GM19023 (cell line): ENCODE measurements at regions not wholly inside any gene's neighbourhood (a gene's known extent, or its start where the extent isn't known, plus 50 kb on each side); places are given as distances from the start of the nearest gene placed in this dataset.

Experiments
- ATAC-seq: cut with Tn5 transposase; IDR thresholded peaks from one replicate; pipeline ENCODE4 v1.9.1; 2021; ENCODE audit warnings: mild to moderate bottlenecking, moderate library complexity; ENCODE audit not compliant: unreplicated experiment

DNA sequence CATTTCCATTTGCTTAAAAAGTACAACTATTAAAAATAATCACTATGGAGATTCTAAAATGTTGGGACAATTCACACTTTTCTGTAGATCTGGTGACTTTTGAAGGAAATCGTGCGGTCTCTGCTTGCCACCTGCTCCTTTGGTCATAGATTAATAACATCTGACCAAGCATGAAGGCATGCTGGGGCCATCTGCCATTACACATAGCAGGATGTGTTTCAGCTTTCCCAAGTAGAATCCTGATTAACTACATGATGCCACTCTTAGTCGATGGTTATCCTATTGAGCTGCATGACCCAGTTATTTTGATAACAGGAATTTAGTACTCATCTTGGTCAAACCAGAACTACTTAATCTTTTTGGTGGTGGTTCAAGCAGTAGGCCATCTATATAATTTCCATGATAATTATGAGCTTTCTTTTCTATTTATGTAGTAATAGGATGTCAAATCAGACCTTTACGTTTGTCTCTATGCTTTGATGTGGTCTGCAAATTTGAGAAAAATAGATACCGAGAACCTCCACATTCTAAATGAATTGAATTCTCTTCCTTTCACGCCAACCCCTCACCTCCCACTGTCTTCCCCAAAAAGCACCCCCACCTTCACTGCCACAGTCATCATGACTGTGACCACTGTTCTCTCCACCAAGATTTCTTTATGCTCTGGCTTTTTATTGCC, 158.1 kb downstream of the DIPK2A start:
- no peak for ATAC-seq

DNA sequence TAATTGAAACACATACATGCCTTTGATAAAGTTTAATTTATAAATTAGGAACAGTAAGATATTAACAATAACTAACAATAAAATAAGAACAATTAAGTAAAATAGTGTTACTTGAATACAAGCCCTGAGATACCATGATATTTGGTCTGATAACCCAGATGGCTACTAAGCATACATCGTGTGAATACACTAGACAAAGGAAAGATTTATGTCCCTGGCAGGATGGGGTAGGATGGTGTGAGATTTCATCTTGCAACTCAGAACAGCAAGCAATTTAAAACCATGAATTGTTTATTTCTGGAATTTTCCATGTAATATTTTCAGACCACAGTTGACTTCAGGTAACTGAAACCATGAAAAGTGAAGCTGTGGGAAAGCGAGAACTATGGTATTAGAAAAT, 169.5 kb downstream of the DIPK2A start:
- ATAC-seq: no peak

DNA sequence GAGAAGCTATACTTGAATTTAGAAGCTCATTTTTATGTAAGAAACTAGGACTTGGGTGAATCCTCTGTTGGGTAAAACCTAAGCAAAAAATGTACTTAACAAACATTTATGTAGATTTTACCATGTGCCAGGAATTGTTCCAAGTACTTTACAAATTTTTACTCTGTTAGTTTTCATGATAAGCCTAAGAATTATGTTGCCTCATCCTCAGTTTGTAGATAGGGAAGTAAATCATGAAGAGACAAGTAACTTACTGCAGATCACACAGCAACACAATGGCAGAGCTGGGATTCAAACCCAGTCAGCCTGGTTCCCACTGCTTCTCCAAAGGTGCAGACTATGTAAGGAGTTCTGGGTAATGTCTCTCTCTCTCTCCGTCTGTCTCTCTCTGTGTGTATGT, 169.9 kb downstream of the DIPK2A start:
- no peak for ATAC-seq

DNA sequence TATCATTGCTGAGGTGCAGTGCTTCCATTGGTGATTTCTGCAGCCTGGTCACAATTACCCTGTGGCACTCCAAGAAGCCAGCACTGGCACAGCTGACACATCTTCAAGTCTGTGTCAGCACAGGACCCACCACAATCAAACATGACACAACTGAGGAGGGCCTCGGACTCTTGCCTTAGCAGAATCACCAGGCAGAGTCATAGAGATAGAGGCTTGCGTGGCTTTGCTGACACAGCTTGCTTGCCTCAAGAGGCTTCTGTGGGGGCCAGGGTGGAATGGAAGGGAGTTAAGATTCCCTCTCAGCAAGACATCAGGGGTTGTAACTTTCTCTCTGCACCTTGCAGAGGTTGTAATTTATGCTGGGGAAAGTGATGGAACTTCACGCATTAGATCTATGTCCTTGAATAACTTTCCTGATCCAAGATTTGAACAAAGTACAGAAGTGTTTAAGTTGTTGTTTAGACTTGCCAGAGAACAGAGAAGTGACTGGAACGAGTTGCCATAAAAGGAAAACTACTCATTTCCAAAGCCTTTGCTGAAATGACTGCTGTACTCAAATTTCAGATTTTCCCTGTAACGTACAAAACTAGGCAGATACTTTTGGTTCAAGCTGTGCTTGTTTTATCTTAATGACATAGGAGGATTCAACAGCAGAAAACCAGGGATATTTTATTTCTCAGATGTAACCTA, 170.7 kb downstream of the DIPK2A start:
- ATAC-seq: no peak

DNA sequence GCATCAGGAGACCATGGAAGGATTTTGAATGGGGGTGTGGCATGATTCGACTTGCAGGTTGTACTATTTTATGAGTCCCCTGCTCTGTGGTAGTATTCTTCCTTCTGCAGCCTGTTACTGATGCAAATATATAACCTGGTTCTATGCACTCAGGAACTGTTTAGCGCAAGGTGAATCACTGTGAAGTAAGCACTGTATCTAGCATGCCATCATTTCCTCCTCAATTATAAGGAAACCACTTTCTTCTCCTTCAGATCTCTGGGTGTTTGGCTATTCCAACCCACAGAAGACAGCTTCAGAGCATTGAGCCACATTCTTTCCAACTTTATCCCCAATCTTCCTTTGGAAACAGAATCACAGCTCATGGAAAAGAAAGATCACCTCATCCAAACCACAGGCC, 176.7 kb downstream of the DIPK2A start:
- ATAC-seq: no peak

DNA sequence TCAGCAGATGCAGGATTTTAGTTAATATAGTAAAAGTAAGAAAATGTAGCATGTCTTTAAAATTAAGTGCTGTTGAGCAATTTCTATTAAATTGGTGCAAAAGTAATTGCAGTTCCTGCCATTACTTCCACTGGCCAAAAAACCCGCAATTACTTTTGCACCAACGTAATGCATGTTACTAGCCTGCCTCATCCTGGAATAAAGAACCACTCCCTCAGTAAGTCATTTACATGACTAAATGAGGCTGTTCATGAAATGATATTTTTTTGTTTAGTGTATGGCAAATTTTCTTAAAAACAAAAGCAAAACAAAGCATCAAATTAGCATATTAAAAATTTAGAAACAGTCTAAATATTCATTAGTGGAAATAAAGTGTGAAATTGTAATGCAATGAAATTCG, 180.4 kb downstream of the DIPK2A start:
- no peak for ATAC-seq

DNA sequence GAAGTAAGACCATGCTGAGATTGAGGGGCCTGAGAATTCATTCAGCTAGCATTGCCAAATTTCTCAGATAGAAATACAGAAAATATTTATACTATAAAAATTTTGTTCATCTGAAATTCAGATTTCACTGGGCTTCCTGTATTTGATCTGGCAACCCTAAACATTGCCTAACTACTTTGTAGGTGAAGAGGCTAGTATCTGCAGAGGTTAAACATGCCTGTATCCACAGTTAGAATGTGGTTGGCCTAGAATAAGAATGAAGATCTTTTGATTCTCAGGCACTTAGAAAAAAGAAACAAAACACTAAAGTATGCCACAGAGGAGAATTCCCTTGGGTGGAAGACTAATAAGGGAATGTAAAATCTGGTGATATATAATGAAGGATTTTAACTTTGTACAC, 189.0 kb downstream of the DIPK2A start:
- no peak for ATAC-seq

DNA sequence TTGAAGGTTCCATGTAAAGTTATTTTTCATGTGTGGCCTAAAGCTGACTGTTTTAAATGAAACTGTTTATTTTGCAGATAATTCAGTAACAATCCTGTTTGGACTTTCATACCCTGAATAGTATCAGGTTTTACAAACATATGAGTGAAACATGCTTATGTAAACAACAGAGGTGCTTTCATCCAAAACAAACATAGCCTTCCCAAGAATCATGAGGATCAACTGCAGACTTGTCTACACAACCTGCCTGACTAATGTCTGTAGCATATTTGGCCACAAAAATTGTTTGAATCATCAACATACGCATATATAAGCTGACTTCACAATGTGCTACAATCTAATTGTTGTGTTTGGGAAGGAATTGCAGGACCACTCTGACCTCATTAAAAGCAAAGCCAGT, 190.4 kb downstream of the DIPK2A start:
- no peak for ATAC-seq

DNA sequence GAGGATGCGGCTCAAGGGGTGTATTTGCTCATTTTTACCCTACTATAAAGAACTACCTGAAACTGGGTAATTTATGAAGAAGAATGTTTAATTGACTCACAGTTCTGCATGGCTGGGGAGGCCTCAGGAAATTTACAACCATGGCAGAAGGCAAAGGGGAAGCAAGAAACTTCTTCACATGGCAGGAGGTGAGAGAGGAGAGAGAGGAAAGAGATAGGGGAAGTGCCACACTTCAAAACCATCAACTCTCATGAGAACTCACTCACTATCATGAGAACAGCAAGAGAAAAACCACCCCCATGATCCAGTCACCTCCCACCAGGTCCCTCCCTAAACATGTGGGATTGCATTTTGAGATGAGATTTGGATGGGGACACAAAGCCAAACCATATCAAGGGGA, 192.7 kb downstream of the DIPK2A start:
- ATAC-seq: no peak

DNA sequence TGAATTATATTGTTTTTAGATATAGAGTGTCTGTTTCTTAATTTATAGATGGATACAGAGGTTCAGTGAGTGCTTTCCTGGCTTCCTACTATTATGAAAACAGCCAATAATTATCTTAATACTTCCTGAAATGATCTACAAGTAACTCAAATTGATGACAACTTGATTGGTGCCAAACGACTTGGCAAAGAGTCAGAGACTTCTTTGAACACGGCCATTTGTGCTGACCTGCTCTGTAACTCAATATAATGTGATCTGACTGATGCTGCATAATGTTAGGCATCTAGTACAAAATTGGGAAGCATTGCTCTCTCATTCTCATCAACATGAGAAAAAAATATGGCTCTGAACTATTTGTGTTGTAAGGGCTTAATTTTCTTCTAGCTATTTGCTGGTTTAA, 193.9 kb downstream of the DIPK2A start:
- no peak for ATAC-seq

DNA sequence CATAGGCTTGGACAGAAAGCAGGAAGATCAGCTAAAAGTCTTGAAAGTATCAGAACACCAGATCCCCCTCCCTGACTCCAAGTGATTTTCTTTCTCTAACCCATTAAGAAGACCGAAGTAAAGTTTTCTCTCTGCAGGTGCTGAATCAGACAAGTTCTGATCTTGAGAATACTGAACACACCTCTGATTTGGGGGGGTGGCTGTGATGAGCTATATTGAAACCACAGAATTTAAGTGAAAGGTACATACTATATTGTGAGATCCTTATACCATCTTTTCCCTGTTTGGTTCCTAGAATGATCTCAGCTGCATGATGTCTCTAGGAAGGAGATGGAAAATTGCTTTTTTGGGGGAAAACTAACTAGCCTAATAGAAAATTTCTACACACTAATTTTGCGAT, 196.0 kb downstream of the DIPK2A start:
- no peak for ATAC-seq

DNA sequence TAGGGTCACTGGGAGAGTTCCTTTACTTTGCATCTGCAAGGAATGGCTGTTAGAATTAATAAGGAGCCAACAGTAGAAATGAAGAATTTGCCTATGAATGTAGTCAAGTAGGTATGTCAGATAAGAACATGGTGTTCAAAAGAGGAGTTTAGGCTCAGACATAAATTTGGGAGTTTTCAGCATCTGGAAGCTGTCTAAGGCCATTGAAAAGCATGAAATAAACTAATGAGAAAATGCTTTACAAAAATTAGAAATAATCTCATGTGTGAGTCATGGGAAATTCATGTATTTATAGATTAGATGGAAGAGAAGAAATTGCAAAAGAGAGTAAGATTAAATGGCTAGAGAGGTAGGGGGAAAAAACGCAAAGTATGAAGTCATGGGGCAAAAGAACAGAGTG, 201.9 kb downstream of the DIPK2A start:
- ATAC-seq: no peak

DNA sequence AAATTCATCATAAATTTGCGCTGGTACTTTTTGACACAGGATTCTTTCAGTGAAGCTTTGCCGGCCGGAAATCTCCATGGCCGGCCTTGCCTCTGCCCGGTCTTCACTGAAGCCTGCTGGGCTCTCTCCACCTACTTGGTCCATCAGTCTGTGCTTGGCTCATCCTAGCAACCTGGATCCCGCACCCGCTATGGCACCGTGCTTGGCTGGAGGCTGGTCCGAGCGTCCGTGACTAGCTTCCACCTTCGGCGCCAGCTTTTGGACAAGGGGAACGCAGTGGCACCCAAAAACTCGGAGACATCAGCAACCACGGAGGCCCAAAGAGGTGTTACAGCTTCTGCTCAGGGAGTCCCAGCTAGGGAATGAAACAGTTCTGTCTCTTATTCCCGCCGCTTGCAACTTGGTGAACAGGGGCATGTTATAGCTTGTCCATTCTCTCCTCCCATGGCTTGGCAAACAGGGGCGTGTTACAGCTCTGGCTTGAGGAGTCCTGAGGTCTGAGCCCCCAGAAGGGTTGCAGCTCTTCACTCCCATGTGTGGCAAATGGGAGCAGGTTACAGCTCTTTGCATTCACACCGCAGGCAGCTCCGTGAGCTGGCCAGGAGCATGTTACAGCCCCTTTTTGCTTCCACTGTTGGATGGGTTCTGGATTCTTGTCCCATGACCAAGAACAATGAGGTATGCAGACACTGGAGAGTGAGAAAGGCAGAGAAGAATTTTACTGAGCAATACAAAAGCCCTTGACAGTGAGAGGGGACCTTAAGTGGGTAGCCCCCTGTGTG, 204.2 kb downstream of the DIPK2A start:
- no peak for ATAC-seq

DNA sequence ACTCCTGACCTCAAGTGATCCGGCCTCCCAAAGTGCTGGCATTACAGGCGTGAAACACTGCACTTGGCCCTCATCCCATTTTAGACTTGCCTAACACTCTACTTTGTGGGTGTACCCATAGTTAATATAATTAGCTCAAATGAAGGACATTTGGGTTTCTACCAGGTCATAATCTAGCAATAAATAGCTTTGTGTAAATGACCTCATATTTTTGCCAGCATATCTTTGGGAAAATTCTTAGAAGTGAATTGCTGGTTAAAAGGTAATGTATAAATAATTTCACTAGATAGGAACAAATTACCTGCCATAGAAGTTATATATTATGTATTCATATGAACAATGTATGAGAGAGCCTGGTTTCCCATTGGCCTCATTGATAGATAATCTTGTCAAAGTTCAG, 206.0 kb downstream of the DIPK2A start:
- ATAC-seq: no peak

DNA sequence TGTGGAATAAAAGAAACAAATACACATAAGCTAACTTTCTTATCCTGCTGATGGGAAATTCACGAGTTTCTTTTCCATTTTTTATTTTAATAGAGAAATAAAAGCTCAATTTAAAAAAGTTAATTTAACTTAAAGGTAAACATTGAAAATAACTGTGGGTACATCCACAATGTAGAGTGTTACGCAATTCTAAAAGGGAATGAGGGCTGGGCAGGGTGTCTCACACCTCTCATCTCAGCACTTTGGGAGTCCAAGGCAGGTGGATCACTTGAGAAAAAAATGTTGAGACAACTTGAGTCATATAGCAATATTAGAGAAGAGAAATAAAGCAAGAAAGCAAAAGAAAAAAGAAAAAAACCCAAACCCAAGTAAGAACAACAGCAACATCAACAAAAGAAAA, 207.0 kb downstream of the DIPK2A start:
- ATAC-seq: no peak

DNA sequence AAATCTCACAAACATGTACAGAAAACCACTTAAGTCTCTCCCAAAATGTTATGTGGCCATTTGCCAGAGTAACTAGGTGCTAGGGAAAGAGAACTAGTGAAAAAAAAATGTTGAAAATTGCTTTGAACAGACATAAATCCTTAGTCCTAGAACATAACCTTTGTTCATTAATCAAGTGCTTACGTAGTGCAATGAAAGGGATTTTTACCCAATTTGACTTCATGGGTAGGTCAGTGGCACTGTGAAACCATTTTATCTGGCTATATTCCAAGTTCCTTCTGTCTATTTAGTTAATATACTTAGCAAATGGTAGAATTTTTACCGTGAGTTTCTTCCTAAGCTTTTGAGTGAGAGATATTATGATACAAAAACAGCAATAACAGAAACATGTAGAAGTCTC, 209.4 kb downstream of the DIPK2A start:
- no peak for ATAC-seq

DNA sequence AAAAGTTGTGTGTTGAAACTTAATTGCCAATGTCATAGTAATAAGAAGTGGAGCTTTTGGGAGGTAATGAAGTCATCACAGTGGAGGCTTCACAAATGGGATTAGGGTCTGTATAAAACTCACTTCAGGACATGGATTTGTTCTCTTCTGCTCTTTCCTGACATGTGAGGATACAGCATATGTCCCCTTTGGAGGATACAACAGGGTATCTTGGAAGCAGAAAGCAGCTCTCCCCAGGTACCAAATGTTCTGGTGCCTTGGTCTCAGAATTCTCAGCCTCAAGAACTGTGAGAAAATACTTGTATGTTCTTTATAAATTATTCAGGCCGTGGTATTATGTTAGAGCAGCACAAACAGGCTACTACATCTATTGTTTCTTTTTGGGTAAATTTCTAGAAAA, 210.9 kb downstream of the DIPK2A start:
- ATAC-seq: no peak

DNA sequence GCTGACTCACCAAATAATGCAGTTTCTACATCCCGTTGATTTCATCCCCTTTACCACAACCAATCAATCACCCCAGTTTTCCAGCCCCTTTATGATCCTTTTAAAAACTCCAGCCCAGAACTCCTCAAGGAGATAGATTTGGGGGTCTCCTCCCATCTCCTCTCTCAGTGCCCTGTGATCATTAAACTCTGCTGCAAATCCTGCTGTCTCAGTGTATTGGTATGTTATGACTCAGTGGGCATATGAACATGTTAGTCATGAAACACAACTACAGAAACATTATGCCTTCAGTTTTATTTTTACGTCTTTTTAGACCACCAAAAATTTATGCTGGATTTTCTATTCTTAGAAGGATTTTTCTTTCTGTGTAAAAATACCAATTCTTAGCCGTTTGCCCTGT, 213.7 kb downstream of the DIPK2A start:
- no peak for ATAC-seq

DNA sequence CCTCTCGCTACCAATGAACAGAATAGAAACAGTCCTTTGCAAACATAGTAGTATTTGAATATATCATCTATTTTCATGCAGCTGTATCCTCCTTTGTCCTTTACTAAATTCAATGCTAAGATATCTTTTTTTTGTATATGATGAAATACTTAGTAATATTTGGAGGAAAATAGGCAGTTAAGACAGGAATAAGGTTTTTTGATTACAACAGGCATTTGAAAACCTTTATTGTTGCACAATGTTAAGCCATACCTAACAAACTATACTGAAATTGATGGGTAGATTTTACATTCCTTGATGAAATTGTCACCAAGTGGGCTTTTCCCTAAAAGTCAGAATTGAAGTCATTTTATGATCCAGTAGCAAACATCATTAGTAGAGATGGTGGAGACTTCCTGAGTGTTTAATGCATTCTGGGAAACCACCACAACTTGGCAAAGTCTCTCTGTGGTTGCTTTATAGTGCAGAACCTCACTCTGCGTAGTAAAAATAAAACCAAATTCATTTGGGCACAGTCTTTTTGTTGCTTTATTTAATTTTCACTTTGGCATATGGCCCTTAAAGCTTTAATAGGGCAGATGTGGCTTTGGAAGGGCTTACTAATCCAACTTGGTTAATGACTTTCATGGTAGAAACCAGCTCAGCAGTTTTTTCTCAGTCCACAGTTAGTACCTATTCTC, 216.0 kb downstream of the DIPK2A start:
- ATAC-seq: no peak

DNA sequence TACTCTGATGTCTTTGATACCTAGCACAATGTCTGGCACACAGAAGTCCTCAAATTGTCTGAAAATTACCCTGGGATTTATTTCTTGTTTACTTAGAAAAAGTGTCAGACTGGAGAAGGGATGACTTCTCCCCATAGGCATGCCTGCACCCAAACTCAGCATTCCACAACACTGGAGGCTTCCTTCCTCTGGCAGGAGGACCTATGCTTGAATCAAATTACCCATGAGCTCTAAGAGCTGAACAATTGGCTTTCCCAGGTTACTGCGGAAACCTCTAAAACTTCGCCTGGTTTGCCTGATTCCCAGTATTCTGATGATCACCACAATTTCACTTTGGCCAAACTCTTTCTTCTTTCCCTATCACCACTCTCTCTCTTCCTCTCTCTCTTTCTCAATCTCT, 217.4 kb downstream of the DIPK2A start:
- ATAC-seq: no peak

DNA sequence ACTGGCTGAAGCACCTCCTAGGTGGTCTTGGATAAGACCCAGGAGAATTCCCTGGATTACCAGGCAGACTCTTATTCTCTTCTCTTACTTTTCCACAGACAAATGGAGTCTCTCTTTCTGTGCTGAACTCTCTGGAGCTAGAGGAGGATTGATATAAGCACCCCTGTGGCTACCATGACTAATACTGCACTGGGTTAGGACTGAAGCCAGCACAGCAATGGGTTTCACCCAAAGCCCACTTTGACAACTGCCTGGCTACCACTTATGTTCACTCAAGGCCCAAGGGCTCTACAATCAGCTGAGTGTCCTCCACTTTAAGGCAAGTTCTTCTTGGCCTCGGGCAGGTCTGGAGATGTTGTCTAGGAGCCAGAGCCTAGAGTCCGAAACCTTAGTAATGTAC, 225.5 kb downstream of the DIPK2A start:
- no peak for ATAC-seq

DNA sequence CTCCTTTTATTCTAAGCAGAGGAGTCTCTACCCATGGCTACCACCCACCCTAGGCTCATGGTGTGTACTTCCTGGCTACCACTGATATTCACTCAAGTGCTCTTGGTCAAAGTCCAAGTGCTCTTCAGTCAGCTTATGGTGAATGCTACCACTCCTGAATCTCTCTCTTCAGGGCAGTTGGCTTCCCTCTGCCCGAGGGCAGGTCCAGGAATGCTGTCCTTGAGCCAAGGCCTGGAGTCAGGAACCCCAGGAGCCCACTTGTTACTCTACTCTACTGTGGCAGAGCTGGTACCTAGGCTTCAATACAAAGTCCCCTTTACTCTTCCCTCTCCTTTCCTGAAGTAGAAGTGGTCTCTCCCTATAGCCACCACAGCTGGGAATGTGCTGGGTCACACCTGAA, 226.0 kb downstream of the DIPK2A start:
- ATAC-seq: no peak
